ENCODE measurements at regions not wholly inside any gene's neighbourhood (a gene's known extent, or its start where the extent isn't known, plus 50 kb on each side); places are given as distances from the start of the nearest gene placed in this dataset.
A peak's percentile ranks its signal among the peaks of the same experiment; 100 is the strongest.
"Not testable (repeated sequence)": the region's sequence is repeated elsewhere in the genome, so short reads cannot be mapped to it uniquely, and the experiment has no call there.

DNA sequence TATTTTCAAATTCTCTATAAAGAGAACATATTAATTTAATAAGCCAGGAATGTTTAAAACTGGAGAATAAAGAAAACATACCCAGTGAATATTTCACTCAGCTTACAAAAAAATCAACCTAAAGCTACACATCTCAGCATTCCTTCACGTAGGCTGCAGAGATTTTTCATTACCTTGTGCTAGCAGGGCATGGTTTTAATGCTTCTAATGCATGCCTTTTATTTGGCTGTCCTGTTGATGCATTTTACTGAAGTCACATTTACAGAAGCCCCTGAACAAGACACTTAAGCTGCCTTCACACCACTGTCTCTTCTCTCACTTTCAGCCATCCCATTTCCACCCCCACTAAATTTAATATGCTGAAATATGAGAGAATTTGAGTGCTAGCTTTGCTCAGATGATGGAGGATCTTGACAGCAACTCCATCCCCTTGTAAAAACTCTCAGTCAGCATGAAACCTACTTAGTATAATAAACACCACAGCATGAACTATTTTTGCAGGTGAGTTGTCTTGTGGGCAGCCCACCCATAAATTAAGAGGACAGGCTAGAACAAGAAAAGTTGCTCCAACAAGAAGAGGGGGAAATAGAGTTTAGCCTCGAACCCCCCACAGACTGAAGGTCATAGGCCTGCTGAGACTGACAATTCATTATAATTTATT is 159.4 kb downstream of the SIM1 start:
- H3K4me3 ChIP-seq (ENCODE audit: low read depth, low read length) = no peak overlapping the region
- no peak for DNase-seq (ENCODE audit: low read depth)
- TF ChIP-seq, protein P1, sequence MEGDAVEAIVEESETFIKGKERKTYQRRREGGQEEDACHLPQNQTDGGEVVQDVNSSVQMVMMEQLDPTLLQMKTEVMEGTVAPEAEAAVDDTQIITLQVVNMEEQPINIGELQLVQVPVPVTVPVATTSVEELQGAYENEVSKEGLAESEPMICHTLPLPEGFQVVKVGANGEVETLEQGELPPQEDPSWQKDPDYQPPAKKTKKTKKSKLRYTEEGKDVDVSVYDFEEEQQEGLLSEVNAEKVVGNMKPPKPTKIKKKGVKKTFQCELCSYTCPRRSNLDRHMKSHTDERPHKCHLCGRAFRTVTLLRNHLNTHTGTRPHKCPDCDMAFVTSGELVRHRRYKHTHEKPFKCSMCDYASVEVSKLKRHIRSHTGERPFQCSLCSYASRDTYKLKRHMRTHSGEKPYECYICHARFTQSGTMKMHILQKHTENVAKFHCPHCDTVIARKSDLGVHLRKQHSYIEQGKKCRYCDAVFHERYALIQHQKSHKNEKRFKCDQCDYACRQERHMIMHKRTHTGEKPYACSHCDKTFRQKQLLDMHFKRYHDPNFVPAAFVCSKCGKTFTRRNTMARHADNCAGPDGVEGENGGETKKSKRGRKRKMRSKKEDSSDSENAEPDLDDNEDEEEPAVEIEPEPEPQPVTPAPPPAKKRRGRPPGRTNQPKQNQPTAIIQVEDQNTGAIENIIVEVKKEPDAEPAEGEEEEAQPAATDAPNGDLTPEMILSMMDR (IDR thresholded peaks at IDR 0.05; ENCODE audit: insufficient read depth, low read depth, low read length) = no peak

DNA sequence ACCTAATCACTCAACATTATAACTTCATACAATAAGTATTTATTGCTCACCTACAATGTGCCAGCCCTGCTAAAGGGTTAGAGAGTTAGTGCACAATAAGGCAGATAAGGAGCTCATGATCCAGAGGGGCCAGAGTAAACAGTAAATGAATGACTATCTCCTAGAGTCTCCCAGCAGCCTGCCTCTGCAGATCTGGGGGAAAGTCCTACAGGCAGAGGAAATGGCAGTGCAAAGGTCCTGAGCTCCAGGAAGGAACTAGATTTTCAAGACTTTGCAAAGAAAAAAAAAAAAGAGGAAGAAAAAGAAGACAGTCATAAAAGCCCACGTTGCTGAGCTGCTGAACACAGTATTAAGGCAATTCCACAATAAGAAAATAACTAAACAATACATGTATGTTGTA is 160.1 kb downstream of the SIM1 start:
- TF ChIP-seq, protein P1 (IDR thresholded peaks at IDR 0.05; ENCODE audit: insufficient read depth, low read depth, low read length) = no peak
- no peak overlapping the region for H3K4me3 ChIP-seq (ENCODE audit: low read depth, low read length)
- no peak for DNase-seq (ENCODE audit: low read depth)

DNA sequence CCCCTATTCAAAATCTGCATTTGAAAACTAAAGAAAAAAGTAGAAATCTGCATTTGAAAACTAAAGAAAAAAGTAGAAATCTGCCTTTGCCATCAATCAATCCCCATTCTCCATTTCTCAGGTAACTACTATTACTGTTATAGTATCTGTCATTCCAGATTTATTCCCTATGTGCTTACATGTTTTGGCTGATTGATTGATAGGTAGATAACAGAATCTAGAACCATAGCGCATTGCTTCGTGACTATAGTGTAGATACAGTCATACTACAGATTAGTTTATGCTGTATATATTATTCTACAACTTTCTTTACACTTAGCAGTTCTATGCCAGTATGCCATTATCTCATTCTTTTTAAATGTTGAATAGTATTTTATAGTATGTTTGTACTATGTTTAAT is 163.0 kb downstream of the SIM1 start:
- no peak for DNase-seq (ENCODE audit: low read depth)
- no peak overlapping the region for H3K4me3 ChIP-seq (ENCODE audit: low read depth, low read length)
- TF ChIP-seq, protein P1 (IDR thresholded peaks at IDR 0.05; ENCODE audit: insufficient read depth, low read depth, low read length) = no peak

DNA sequence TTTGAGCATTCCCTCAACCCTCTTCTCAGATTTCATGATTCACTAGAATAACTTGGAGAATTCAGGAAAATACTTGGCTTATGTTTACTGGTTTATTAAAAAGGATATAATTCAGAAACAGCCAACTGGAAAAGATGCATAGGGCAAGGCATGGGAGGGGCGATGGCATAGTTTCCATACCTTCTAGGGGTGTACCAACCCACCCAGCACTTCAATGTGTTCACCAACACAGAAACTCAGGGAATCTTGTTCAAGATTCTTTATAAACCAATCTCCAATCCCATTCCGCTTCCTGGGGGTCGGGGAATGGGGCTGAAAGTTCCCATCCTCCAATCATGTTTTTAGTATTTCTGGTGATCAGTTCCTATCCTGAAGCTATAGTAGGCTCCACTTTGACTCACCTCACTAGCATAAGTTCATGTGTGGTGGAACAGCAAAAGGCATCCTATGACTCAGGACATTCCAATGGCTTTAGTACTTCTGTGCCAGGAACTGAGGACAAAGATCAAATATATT is 164.4 kb downstream of the SIM1 start:
- H3K4me3 ChIP-seq (ENCODE audit: low read depth, low read length) = no peak overlapping the region
- TF ChIP-seq, protein P1 (IDR thresholded peaks at IDR 0.05; ENCODE audit: insufficient read depth, low read depth, low read length) = no peak
- peak; percentile 68 for DNase-seq (ENCODE audit: low read depth)

DNA sequence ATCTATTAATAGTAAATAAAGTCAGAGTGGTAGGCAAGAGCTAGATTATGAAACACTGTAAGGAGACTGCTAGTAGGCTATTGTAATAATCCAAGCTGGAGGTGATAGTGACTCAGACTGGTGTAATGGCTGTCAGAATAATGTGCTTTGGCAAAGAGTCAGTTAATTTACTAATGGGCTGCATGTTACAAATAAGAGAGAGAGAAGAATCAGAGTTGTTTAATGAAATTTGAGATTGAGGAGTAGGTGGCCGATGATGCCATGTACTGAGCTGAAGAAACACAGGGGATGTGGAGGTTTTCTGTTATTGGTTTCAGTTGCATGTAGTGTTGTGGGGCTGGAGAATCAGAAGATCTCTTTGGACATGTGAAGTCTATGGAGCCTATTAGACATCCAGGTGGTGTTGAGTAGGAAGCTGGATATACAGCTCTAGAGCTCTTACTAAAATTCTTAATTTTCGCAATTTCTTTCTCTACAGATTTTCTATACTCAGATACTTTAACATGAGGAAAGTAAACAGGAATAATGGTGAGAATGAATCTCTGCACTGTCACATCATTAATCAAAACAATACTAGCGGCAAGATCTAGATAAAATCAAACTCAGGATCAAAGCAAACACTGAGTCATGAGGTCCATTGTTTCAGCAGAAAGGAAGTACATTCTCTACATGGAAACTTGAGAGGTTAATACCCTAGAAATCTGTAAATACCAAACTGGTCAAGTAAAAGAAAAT is 167.7 kb downstream of the SIM1 start:
- peak; percentile 71 for DNase-seq (ENCODE audit: low read depth)
- no peak overlapping the region for H3K4me3 ChIP-seq (ENCODE audit: low read depth, low read length)
- TF ChIP-seq, protein P1 (IDR thresholded peaks at IDR 0.05; ENCODE audit: insufficient read depth, low read depth, low read length) = no peak

DNA sequence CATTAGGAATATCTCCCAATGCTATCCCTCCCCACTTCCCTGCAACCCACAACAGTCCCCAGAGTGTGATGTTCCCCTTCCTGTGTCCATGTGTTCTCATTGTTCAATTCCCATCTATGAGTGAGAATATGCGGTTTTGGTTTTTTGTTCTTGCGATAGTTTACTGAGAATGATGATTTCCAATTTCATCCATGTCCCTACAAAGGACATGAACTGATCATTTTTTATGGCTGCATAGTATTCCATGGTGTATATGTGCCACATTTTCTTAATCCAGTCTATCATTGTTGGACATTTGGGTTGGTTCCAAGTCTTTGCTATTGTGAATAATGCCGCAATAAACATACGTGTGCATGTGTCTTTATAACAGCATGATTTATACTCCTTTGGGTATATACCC is 169.5 kb downstream of the SIM1 start:
- DNase-seq (ENCODE audit: low read depth); H3K4me3 ChIP-seq (ENCODE audit: low read depth, low read length): not testable (repeated sequence)

DNA sequence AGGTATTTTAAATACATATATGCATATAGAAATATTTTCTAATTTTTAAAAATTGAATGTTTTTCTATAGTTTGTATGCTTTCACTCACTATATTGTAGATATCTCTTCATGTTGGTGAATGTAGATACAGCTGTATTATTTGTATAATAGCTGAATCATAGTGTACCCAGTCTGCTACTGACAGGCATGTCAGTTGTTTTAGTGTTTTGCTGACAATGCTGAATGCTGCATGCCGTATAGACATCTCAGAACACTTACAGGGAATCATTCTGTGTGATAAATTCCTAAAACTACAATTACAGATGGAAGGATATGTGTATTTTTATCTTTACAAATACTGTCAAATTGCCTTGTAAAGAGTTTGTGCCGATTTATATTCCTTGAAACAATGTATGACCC is 175.4 kb downstream of the SIM1 start:
- DNase-seq (ENCODE audit: low read depth) = no peak
- TF ChIP-seq, protein P1 (IDR thresholded peaks at IDR 0.05; ENCODE audit: insufficient read depth, low read depth, low read length) = no peak
- H3K4me3 ChIP-seq (ENCODE audit: low read depth, low read length) = no peak overlapping the region
